HG02798 (cell line): ENCODE measurements at regions not wholly inside any gene's neighbourhood (a gene's known extent, or its start where the extent isn't known, plus 50 kb on each side); places are given as distances from the start of the nearest gene placed in this dataset.

Experiments
- ATAC-seq: cut with Tn5 transposase; IDR thresholded peaks from one replicate; pipeline ENCODE4 v1.9.1; 2021; ENCODE audit warnings: mild to moderate bottlenecking; ENCODE audit not compliant: unreplicated experiment, poor library complexity

DNA sequence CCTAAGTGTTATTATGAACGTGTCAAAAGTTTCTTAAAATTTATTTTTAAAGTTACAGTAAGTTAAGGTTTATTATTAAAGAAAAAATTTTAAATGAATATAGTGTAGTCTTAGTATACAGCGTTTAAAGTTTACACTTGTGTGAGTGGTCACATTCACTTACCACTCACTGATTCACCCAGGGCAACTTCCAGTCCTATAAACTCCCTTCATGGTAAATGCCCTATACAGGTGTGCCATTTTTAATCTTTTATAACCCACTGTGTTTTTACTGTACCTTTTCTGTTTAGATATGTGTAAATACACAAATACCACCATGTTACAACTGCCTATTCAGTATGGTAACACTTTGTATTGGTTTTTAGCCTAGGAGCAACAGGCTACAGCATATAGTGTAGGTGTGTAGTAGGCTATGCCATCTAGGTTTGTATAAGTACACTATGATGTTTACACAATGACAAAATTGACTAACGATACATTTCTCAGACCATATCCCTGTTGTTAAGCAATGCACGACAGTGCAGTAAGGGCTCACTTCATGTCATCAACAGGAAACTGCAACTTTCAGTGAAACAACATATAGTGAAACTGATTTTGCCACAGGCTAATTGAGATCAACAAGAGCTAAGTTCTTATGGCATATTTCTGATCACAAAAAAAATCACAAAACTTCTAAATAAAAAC, 112.0 kb upstream of the TMCC3 start:
- ATAC-seq: peak; percentile 80

DNA sequence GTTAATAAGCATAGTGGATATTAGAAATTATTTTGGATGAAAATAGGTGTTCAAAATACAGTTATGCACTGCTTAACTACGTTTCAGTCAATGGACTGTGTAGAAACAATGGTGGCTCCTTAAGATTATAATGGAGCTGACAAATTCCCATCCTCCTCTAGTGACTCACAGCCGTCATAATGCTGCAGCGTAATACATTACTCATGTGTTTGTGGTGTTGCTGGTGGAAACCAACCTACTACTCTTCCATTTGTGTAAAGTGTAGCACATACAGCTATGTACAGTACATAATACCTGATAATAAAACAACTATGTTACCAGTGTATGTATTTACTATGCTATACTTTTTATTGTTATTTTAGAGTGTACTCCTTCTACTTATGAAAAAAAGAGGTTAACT, 111.2 kb upstream of the TMCC3 start:
- ATAC-seq: no peak

DNA sequence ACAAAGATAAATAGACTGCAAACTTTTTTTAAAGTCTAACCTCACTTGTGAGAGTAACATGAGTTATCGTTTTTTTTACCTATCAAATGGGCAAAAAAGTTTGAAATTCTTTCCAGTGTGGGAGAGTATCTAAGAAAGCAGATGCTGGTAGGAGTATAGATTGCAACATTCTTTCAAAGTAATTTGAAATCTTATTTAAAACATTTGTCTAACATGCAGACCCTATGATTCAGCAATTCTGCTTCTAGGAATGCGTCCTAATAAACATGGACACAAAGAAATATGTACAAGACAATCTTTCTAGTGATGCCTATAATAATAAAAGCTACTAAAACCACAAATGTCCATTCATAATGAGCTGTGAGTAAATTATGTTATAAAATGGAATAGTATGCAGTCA, 110.4 kb upstream of the TMCC3 start:
- no peak for ATAC-seq

DNA sequence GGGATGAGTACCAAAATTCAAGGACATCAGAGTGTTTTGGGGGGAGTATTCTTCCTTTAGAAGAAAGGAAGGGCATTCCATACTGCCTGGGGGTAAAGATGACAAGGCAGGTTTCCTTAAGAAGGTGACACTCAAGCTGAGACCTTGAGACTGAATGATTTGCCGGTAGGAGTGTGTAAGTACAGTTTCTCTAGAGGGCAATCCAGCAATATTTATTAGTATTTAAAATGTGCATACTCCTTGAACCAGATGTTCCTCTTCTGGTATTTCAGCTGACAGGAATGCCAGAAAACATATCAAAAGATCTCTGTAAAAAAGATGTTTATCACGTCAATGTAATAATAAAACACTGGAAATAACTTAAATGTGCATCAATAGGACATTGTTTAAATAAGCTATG, 106.4 kb upstream of the TMCC3 start:
- ATAC-seq: no peak

DNA sequence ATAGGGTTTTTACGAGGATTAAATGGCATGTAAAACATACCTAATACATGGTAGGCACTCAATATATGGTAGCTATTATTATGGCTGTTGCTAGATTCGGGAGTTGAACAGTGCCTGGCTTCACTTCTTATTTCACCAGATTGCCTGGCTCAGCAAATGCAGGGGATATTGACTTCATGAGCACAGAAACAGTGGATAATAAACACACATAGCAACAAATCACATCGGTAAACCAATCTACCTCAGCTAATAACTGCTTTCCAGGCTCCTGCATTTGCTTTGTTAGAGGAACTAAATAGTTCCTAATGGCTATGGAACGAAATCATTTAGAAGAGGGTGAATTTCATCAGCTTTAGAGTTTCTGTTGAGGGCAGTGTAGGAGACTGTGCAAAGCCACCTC, 105.2 kb upstream of the TMCC3 start:
- ATAC-seq: no peak

DNA sequence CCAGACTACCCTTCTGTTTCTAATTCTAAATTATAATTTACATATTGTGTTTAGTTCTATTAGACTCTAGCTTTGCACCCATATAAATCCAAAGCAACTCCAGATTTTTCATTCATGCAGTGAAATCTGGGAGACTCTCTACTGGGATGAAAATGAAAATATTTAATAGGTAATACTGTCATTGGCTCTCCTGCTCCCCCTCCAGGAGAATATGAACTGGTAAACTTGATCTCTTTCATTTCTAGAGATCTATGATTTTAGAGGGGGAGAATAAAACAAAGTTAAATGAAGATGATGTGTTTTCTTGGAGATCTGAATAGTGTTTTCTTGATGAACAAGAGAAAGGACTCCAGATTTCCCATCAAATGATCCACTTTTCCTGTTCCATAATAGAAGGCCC, 104.3 kb upstream of the TMCC3 start:
- ATAC-seq: no peak

DNA sequence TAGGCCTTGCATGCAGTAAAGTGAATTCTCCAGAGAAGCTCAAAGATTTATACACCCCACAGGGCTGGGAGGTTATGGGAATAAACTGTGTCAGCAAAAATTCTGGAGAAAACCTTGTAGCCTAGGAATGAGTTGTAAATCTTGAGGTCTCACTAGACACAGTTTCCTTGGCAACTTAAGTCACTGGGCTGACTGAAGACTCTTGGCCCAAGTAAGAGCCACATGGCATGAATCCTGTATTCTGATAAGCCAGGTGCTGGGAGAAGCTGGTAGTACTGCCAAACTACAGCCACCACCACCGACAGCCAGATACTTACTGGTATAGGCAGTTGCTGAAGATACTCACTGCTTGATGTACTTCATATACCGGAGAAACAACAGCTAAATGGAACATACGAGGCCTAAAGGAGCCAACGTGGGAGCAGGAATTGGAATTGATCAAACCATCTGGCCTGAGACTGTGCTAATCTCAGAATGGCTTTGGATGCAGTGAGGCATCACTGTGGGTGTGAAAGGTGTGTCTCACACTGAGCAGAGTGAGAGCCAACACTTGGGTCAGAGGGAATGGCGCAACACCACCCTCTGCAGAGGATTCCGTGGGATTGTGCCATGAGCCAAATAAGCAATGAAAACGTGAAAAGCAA, 102.8 kb upstream of the TMCC3 start:
- ATAC-seq: no peak

DNA sequence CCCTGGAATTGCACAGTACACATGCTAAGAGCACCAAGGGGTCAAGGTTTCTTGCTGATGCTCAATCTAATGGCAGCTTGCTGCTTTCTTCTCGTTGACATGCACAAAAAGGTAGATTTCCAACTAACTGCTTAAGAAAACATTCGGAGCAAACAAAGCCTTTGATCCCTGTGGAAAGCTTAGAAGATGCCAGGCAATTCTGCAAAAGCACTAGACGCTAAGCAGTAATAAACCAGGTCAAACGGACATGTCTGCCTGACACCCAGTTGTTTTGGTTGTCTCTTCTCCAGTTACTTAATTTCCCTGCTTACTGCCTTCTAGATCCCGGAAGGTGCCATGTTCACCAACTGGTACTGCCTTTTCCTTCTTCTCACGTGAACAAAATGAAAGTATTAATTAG, 100.5 kb upstream of the TMCC3 start:
- no peak for ATAC-seq

DNA sequence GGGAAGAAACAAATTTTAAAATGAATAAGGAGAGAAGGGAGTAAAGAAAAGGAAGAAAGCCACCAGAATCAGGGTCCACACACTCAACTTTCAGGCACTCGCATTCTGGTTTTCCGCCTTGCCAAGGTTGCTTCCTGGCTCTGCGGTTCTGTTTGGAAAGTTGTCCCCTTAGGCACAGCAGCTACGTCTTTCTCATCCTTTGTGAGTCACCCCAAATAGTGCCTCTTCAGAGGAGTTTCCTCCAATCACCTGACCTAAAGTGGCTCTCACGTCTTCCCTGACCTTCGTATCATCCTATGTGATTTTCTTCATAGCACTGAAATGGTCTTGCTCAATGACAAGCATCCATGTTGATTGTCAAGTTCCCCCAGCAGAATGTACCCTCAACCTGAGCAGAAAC, 99.5 kb upstream of the TMCC3 start:
- ATAC-seq: no peak

DNA sequence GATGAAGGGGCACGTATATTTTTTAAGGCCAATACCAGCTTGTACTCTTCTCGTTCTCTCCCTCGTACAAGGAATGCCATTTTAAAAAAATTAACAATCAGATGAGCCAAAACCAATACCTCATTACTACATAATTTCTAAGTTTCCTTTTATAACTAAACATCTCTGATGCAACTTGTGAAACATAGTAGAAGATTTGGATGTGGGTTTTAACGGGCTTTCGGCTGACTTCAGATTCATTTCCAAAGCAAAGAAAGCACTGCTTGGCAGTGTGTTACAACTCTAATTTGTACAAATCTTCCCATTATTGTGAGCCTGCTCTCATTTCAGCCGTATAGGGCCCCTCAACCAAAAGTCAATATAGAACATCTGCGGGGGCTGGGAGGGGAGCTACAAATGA, 99.1 kb upstream of the TMCC3 start:
- no peak for ATAC-seq

DNA sequence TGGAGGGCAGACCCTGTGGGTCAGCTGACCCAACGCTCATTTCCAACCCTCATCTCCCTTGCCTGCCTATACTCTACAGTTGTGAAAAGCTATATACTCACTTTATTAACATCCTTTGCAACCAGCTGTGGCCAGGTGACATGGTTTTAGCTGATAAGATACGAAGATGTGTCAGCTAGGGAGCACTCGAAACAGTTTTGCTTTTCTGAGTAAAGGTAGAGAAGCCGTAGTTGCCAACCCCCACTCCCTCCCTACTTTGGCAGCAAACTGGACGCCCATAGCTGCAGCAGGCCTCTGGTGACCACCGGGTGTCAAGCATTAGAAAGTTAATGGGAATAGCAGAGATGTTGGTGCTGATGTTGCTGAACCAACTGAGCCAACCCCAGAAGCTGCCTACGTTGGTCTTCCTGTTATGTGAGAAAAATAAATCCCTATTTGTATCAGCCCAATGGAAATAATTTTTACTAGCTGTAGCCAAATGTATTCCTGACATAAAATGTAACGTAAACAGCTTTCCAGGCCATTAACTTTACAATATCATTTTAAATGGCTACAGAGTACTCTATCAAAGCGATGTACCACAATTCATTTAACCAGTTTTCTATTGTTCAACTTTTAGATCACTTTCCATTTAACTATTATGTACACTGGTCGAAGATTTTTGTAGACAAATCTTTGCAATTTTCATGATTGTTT, 98.5 kb upstream of the TMCC3 start:
- ATAC-seq: no peak

DNA sequence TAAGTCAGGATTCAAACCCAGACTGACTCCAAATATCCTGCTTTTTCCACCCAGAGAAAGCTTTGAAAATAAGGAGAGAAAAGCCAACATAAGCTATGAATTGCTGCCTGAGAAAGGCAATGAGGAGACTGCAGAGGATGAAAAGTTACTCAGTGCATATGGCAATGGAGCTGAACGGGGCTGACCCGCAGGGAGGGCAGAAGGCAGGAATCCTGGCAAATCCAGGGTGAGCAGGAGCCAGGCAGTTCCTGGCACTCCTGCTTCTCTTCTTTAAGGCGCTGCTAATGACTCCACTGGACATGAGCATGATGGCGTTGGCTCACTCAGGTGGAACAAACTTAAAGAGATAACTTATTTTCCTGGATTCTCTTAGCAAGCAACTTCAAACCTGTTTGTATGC, 95.2 kb upstream of the TMCC3 start:
- no peak for ATAC-seq

DNA sequence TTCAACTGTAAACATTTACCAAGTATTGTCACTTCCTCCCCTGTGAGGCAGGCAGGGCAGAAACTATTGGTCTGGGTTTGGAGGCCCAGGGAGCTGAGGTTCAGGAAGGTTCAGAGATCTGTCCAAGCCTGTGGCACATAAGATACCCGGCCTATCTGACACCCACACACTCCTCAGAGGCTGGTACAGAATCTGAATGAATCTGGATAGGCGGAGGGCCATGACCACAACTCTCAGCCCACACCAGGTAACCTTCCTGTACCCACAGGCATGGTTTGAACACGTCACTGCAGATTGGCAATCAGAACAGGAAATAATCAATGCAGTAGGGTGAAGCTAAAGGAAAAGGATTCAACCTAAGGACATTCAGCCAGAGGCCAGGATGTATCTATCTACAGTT, 92.8 kb upstream of the TMCC3 start:
- no peak for ATAC-seq

DNA sequence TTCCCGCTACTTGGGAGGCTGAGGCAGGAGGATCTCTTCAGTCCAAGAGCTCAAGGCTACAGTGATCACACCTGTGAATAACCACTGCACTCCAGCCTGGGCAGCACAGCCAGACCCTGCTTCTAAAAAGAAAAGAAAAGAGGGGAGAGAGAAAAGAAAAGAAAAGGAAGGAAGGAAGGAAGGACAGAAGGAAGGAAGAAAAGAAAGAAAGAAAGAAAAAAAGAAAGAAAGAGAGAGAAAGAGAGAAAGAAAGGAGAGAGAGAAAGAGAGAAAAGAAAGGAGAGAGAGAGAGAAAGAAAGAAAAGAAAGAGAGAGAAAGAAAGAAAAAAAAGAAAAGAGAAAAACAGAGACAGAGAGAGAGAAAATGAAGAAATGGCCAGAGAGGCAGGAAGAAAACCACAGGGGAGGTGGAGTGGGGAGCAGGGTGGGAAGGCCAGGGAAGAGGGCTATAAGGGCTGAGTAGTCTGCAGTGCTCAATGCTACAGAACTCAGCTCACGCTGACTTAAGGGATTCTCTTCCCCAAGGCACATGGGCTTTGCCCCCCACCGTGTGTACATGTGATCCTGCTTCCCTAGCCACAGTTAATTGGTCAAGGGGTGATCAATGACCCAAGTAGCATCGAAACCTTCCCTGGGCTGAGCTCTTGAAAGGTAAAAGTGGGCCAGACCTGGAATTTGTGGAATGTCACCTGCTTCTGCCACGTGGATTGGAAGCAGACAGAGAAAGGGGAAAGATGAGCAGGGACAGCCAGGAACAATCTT, 90.4 kb upstream of the TMCC3 start:
- ATAC-seq: no peak

DNA sequence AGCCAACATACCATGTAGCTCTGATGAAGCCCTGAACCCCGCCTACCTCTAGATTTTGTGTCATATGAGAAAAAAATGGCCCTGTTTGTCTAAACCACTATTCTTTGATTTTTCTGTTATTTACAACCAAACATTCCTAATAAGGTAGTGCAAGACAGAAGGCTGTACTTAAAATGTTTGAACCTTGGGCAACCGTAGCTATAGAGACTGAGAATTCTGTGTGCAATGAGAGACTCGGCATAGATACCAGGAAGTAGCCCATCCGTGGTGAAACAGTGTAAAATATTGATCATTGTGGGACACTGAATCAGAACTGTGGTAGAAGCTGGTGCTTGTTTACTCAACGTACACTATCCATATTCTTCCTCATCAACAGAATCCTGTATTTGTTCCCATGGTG, 86.5 kb upstream of the TMCC3 start:
- no peak for ATAC-seq

DNA sequence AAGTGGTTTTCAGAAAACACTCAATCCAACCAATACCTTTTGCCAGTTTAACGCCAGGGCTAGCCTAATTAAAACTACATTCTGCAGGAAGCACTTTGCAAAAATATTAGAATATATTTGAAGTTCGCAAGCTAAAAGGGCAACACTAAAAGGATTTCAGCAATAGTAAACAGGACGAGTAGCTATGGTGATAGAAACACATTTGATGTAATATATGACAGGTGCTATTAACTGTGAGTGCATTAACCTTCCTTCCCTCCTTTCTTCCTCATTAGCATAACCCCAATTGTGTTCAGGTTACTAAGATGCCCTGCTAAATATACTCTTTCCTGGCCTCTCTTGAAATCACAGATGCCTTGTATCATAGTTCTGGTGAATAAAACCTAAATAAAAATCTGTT, 85.6 kb upstream of the TMCC3 start:
- no peak for ATAC-seq

DNA sequence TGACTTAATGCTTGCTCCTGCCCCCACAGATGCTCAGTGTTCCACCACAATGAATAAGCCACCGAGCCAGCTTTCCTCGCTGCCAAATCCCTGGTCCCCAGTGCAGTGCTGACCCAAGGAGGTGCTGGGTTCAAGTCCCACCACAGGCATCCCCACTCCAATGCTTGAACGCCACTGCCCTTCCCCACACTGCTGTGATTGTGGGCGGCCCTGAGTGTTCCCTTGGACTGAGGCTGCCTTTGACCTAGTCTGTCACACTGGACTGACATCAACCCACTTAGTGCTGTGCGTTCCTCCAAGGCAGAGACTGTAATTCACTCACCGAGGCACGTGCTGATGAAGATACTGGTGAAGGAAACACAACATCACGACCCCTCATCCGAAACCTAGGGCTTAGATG, 83.4 kb upstream of the TMCC3 start:
- ATAC-seq: no peak

DNA sequence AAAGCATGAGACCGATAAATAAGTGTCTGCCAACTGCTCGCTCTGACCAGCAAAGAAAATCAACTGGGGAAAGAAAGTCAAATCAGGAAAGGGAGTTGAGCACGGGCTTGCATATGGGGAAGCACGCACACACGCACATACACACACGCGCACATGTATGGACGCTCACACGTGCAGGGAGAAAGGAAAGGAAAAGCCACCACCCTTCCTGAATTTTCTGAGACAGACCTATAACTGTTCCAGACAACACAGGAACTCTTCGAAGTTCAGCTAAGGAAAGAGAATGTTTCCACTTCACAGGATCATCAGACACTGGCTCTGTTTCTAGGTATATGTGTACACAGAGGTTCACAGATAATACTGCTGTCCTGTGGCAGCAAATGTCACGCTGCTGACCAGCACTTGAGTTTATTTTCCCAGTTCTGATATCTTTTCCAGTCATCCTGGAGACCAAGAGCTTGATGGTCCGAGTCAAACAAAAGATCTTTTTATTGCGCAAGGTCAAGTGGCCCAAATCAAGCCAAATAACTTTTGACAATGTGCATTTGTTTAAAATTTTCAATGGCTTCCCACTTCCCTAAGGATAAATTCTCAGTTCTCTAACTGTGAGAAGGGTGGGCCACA, 82.1 kb upstream of the TMCC3 start:
- ATAC-seq: no peak

DNA sequence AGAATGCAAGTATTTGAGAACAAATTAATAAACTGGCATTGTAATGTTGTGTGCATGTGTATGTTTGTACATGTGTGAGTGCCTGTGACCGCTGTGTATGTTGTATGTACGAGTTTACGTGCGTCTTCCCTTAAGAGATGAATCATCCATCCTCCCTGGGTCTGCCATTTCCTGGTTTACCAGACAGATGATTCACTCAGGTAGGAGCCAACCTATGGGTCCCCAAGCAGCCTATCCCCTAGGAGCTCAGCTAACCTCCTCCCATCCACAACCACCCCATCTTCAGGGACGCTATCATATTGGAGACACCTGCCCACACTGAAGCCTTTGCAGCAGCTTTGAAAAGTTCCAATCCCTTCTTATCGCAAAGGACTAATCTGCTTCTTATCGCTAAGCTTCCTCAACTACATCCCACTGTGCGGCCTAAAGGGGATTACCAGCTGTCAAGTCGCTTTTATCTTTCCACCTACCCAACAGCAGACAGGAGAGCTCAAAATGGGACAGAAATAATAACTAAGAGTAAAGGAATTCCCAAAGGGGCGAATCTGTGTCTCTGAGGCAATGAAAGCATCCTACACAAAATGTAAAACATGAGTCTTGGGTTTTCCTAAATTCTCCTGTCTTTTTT, 81.5 kb upstream of the TMCC3 start:
- ATAC-seq: no peak

DNA sequence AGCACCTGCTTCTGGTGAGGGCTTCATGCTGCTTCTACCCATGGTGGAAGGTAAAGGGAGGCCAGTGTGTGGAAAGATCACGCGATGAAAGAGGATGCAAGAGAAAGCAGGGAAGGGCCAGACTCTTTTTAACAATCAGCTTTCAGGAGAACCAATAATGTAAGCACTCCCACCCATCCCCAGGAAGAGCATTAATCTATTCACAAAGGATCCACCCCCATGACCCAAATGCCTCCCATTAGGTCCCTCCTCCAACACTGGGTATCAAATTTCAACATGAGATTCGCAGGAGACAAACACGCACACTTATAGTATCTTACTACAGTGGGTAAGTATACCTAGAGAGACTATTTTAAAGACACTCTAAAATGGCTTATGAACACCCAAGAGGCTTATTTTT, 80.5 kb upstream of the TMCC3 start:
- no peak for ATAC-seq
